Upper lobe of left lung (tissue), 4 donors: ENCODE measurements at regions not wholly inside any gene's neighbourhood (a gene's known extent, or its start where the extent isn't known, plus 50 kb on each side); places are given as distances from the start of the nearest gene placed in this dataset.

Experiments used
- POLR2A ChIP-seq, 4 donors: fragments of 450-650 bp; IDR thresholded peaks; one replicate each; pipeline ENCODE4 v1.5.1; 2016 to 2017; ENCODE audit warnings: antibody characterized with exemption in 4 of 4, mild to moderate bottlenecking in 2 of 4
- POLR2AphosphoS5 ChIP-seq, 2 donors: sonication (generic); formaldehyde crosslinking; IDR thresholded peaks; one replicate each; pipeline ENCODE4 v1.5.1; 2017; ENCODE audit warnings: antibody characterized with exemption in 2 of 2
- TF ChIP-seq, protein P1 (sequence below), 6 experiments: fragments of 450-650 bp in 4 of 6; fragments of 200-600 bp in 2 of 6; sonication (generic) in 2 of 6; IDR thresholded peaks; one replicate each; pipeline ENCODE4 v1.5.1; 2016 to 2019; ENCODE audit warnings: antibody characterized with exemption in 6 of 6

DNA sequence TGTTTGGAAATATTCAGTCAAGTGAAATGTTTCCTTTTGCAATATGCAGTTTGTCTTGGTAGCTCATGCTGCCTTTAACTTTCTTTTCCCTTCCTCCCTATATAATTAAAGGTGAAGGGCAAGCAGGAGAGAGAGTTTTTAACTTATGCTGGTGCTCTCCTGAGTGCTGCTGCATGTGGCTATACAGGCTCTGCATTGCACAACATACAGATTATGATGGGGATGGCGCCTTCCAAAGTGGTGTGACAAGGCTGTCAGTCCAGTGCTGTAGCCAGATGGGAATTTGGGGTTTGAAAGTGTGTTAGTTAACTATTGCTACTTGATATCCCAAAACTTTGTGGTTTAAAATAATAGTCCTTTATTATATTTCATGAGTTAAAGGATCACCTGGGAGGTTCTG is 199.0 kb downstream of the ATP23 start:
- TF ChIP-seq, protein P1, sequence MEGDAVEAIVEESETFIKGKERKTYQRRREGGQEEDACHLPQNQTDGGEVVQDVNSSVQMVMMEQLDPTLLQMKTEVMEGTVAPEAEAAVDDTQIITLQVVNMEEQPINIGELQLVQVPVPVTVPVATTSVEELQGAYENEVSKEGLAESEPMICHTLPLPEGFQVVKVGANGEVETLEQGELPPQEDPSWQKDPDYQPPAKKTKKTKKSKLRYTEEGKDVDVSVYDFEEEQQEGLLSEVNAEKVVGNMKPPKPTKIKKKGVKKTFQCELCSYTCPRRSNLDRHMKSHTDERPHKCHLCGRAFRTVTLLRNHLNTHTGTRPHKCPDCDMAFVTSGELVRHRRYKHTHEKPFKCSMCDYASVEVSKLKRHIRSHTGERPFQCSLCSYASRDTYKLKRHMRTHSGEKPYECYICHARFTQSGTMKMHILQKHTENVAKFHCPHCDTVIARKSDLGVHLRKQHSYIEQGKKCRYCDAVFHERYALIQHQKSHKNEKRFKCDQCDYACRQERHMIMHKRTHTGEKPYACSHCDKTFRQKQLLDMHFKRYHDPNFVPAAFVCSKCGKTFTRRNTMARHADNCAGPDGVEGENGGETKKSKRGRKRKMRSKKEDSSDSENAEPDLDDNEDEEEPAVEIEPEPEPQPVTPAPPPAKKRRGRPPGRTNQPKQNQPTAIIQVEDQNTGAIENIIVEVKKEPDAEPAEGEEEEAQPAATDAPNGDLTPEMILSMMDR (IDR thresholded peaks at IDR 0.05) = no peak
- TF ChIP-seq POLR2AphosphoS5 (IDR thresholded peaks at IDR 0.05) (no peak), POLR2A (IDR thresholded peaks at IDR 0.05) (no peak)
